HG02973 (cell line): ENCODE measurements at regions not wholly inside any gene's neighbourhood (a gene's known extent, or its start where the extent isn't known, plus 50 kb on each side); places are given as distances from the start of the nearest gene placed in this dataset.
A peak's percentile ranks its signal among the peaks of the same experiment; 100 is the strongest.

Experiments
- ATAC-seq: cut with Tn5 transposase; IDR thresholded peaks from one replicate; pipeline ENCODE4 v1.9.1; 2021; ENCODE audit warnings: moderate library complexity; ENCODE audit not compliant: unreplicated experiment

DNA sequence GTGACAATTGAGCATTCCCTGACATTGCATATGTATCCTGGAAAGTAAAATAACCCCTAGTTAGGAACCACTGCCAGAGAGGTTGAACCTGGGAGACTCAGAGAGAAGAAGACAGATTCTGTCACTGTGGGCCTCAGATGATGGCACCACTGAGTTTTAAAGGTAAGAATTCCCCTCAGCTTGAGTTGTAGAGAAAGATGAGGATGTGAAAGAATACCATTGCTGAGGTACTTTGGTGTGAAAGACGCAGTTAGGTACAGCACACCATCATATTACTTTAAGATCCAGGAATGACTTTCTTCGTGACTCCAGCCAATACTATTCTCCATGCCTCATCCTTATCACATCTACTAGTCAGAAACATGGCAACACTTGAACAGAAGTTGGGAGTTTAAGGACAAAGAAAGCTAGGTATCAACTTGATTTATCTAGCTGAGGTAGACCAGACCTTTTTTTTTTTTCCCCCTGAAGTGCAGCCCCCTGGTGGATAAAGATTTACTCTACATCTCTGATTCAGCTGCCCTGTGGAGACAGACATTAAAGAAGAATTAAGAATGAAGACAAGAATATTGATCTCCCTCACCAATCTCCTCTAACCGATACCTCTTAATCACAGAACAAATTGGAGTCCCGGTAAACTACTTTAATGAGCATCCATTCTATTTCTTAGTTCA, 630.5 kb upstream of the FANCL start:
- ATAC-seq, result peak; percentile 53

GRCh38 chr2:58870704-58871103, 629.6 kb upstream of the FANCL start:
- ATAC-seq, result peak; percentile 50

- no peak for ATAC-seq
Observed at GRCh38 chr2:58866946-58867345, 625.8 kb upstream of the FANCL start.

- ATAC-seq, result no peak
Observed at GRCh38 chr2:58866527-58866926, 625.4 kb upstream of the FANCL start.

DNA sequence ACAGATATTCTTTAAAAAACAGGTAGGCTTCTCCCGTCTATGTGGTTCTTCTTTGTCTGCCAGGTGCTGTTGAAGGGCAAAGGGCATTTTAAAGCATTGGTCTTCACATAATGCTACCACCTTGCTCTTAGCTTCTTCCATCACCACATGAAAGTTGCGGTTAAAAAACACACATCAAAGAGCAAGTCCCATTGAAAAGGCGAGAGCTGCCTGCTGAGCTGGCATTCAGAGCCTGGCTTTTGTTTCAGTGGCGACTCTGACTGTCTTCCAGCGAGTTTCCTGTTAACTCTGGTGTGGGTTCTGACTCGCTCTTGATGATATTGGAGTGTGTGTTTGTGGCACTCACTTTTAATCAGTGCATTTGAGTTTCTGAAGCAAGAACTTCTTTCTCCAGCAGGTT, 624.9 kb upstream of the FANCL start:
- no peak for ATAC-seq

GRCh38 chr2:58865436-58865835, 624.3 kb upstream of the FANCL start:
- ATAC-seq, result peak; percentile 62

- ATAC-seq, result peak; percentile 44
Observed at GRCh38 chr2:58862244-58862643, 621.1 kb upstream of the FANCL start.

DNA sequence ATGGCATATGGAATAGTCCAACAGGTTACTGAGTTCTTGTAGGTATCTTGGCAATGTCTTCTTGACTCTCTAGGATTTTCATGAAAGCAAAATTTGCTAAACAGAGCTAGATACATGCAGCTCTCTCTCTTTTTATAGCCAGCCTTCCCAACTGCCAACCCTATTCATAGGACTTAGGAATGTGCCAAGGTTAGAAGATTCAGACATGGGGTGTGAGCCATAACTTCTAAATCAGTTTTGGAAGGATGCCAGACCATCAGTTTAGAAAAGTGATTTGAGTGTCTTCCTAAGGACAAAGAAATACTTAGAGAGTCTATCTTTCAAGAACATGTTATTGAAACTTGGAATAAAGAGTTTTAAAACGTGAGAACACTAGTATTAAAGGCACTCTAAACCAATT, 619.5 kb upstream of the FANCL start:
- no peak for ATAC-seq

GRCh38 chr2:58856100-58856499, 615.0 kb upstream of the FANCL start:
- ATAC-seq, result no peak

DNA sequence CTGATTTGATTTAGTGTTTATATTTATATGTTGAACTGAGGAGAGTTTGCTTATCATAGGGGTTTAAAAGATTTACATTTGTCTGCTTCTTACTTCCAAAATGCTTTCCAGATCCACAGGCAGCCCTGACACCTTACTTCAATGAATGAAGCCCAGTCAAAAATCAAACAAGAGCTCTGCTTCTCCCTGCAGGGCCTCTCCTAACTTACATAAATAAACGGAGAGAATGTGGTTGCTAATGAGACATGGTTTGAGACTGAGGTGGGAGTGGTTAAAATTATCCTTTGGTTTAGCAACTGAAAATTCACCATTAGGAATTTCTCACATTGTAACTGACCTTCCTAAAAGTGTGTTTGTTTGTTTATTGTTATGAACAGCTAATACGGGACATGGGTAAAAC, 612.3 kb upstream of the FANCL start:
- no peak for ATAC-seq

DNA sequence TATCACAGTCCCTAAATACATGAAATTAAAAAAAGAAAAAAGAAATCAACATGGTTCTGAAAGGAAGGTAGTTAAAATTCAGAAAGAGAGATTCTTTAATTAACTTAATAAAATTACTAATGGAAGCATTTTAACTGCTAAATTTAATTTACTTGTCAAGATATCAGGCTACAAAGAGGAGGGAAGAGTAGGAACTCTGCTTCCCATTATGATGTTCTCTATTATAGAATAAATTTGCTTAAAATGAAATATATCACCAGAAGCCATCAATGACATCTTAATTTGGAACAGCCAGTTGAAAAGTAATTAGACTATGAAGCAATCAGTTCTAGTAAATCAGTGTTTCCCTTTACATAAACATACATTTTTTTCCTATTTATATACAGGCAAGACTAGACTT, 611.8 kb upstream of the FANCL start:
- no peak for ATAC-seq

DNA sequence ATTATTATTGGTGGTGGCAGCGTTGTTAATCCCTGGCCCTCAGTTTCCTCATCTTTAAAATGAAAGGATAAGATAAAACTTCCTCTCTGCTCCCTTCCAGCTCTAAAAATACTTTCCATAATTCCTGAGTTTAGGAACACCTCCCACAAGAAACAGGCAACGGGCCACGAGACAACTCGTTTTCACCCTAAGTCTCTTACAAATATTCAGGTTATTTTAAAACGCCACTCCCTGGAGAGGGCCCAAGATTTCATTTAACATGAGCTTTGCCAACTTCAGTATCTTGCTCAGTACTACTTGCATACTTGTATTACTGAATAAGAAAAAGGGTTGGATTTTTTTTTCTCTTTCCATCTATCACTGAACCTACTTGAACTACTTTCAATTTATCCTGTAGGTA, 611.1 kb upstream of the FANCL start:
- no peak for ATAC-seq

DNA sequence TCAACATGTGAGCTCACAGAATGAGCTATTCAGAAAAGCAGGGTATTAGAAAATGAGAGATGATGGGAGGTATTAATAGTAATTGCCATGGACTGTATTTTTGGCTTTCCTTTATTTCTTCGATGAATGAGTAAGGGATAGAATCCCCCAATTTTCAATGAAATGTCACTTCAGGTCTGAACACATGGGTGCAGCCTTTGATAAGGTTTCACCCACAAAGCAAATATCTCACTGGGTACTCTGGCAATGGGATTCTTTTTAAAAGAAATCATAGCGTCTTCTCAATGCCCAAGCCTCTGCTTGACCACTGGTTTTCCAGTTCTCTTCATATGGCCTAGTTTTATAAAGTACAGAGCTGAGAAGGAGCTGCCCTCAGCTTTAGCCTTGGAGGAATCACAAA, 610.5 kb upstream of the FANCL start:
- ATAC-seq, result no peak

GRCh38 chr2:58845011-58845410, 603.9 kb upstream of the FANCL start:
- ATAC-seq, result no peak

GRCh38 chr2:58842501-58843155, 601.5 kb upstream of the FANCL start:
- no peak for ATAC-seq

DNA sequence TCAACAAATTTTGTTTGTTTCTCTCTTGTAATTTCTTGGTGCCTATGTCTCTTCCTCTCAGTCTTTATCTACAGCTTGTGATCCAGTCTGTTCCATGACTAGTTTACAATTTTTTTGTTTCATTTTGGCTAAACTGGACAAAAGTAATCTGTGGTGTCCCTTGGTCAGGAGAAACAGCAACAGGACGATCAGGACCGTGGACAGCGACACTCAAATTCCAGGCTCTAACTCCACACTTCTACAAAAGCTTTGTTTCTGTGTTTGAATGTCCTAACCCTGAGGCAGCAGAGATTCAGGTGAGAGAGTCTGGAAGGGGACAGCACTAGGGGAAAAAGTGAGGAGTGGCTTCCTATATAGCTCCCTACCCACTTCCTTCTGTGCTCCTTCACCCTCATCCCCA, 593.3 kb upstream of the FANCL start:
- ATAC-seq, result no peak

DNA sequence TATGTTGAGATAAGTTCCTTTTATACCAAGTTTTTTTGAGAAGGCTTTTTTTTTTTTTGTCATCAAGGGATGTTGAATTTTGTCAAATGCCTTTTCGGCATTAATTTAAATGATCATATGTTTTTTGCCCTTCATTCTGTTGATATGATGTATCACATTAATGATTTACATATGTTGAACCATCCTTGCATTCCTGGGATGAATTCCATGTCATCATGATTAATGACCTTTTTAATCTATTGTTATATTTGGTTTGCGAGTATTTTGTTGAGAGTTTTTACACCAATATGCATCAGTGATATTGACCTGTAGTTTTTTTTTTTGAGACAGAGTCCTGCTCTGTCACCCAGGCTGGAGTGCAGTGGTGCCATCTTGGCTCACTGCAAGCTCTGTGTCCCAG, 585.7 kb upstream of the FANCL start:
- no peak for ATAC-seq

- ATAC-seq, result no peak
Observed at GRCh38 chr2:58812771-58813344, 571.7 kb upstream of the FANCL start.

DNA sequence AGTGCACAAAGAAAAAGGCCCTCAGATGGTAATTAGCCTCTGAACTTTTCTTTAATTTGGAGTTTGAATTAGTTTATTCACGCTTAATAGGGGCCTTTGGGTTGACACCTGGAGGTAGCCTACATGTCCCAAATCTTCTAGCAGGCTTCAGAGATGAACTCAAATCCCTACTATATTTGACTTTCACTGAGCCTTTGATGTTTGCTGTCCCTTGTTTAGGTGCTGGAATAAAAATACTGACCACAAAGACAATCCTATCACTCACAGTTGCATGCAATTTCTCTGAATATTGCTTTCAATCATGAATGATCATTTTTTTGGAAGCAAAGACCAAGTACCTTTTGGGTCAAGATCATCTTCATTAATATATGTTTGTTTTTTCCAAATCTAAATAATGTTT, 564.0 kb upstream of the FANCL start:
- no peak for ATAC-seq

DNA sequence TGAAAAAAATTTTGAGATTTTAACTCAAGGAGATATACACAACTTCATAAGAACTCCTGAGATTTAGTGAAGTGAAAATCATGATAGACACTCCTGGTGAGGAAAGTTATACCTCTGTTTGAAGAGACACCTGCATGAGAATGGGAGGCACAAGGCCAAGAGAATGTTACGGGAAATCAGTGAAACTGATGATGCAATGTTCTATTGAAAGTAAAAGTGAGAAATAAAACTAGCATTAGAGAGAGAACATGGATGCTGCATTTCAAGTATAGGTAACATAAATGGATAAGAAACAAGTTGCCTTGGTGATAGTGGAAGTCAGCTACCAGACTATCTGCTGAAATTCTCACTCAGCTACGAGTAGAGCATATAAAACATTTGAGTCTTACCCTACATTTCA, 562.1 kb upstream of the FANCL start:
- ATAC-seq, result no peak

- ATAC-seq, result no peak
Observed at GRCh38 chr2:58800881-58801280, 559.8 kb upstream of the FANCL start.

DNA sequence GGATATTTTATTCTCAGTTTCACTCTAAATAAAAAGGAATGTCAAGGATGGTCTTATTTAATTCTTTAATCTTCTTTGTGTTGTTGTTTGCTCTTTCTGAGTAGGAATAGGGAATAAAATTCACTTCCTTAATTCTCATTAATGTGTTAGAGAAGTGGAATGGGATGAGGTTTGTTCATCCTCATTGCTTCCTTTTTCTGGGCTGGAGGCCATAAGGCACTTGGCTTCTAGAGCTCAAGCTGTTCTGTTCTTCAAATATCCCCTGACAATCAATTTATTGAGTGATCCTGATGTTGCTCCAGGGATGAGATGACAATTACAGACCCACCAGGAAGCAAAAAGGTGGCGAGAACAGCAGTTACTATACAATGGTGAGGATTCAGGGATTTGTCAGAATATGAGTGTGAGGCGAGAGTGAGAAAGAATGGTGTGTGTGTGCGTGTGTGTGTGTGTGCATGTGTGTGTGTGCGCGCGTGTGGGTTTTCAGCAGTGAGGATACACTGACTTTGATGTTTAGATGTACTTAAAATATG, 557.6 kb upstream of the FANCL start:
- no peak for ATAC-seq
